Liver (tissue), 3 donors: ENCODE measurements at regions not wholly inside any gene's neighbourhood (a gene's known extent, or its start where the extent isn't known, plus 50 kb on each side); places are given as distances from the start of the nearest gene placed in this dataset.

Experiments used
- EGR1 ChIP-seq, 2 donors: IDR thresholded peaks; 2 replicates each; pipeline ENCODE4 v1.6.1; 2016 to 2018; ENCODE audit warnings: antibody characterized with exemption in 2 of 2, low read depth in 2 of 2
- GABPA ChIP-seq, 2 donors: IDR thresholded peaks in 1 of 2; conservative IDR thresholded peaks in 1 of 2; 2 replicates each; pipeline ENCODE4 v1.6.1; 2016; ENCODE audit warnings: antibody characterized with exemption in 2 of 2, mild to moderate bottlenecking in 1 of 2, moderate library complexity in 1 of 2
- JUND ChIP-seq, 2 donors: IDR thresholded peaks; 2 replicates each; pipeline ENCODE4 v1.6.1; 2016; ENCODE audit warnings: antibody characterized with exemption in 2 of 2
- NR2F2 ChIP-seq: IDR thresholded peaks from 2 replicates; pipeline ENCODE4 v1.6.1; 2016; ENCODE audit warnings: antibody characterized with exemption
- RAD21 ChIP-seq, 2 donors: IDR thresholded peaks; 2 replicates each; pipeline ENCODE4 v1.6.1; 2016; ENCODE audit warnings: antibody characterized with exemption in 2 of 2, mild to moderate bottlenecking in 2 of 2
- RXRA ChIP-seq, 2 donors: IDR thresholded peaks; 2 replicates each; pipeline ENCODE4 v1.6.1; 2017 to 2018; ENCODE audit warnings: antibody characterized with exemption in 2 of 2, mild to moderate bottlenecking in 1 of 2
- SP1 ChIP-seq: IDR thresholded peaks from 2 replicates; pipeline ENCODE4 v1.6.1; 2018; ENCODE audit warnings: antibody characterized with exemption, mild to moderate bottlenecking
- TAF1 ChIP-seq: conservative IDR thresholded peaks from 2 replicates; pipeline ENCODE4 v1.6.1; 2016; ENCODE audit warnings: antibody characterized with exemption, mild to moderate bottlenecking
- YY1 ChIP-seq: IDR thresholded peaks from 2 replicates; pipeline ENCODE4 v1.6.1; 2016; ENCODE audit warnings: antibody characterized with exemption, mild to moderate bottlenecking
- TF ChIP-seq, protein P1 (sequence below): IDR thresholded peaks from 2 replicates; pipeline ENCODE4 v1.6.1; 2016; ENCODE audit warnings: antibody characterized with exemption, mild to moderate bottlenecking
- TF ChIP-seq, protein P2 (sequence below): fragments of 150-350 bp; IDR thresholded peaks from 2 replicates; pipeline ENCODE4 v1.5.1; 2017; ENCODE audit warnings: improper control_type of control experiment, low read depth, low read length; ENCODE audit not compliant: missing input control
- TF ChIP-seq, protein P3 (sequence below): IDR thresholded peaks from 2 replicates; pipeline ENCODE4 v1.6.1; 2016; ENCODE audit warnings: antibody characterized with exemption
- TF ChIP-seq, protein P4 (sequence below): IDR thresholded peaks from 2 replicates; pipeline ENCODE4 v1.6.1; 2016; ENCODE audit warnings: antibody characterized with exemption
- TF ChIP-seq, protein P5 (sequence below): IDR thresholded peaks from 2 replicates; pipeline ENCODE4 v1.6.1; 2016; ENCODE audit warnings: antibody characterized with exemption
- donor health status: healthy.
- donor health status: healthy.

DNA sequence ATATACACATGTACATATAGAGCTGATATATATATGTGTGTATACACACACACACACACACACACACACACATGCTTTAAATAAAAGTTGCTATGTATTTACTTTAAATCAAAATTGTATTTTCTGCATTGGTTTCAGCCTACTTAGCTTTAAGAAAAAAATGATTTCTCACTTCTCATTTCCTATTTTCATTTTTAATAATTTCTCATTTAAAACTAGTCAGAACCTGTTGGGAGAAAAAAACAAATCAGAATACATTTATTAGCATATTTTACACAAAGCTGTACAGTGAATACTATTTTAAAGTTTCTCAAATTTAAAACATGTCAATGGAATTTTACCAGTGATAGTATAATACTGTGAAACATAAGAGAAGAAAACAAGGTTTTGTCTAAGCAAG, 681.8 kb downstream of the CENPC start:
- TF ChIP-seq, protein P1, sequence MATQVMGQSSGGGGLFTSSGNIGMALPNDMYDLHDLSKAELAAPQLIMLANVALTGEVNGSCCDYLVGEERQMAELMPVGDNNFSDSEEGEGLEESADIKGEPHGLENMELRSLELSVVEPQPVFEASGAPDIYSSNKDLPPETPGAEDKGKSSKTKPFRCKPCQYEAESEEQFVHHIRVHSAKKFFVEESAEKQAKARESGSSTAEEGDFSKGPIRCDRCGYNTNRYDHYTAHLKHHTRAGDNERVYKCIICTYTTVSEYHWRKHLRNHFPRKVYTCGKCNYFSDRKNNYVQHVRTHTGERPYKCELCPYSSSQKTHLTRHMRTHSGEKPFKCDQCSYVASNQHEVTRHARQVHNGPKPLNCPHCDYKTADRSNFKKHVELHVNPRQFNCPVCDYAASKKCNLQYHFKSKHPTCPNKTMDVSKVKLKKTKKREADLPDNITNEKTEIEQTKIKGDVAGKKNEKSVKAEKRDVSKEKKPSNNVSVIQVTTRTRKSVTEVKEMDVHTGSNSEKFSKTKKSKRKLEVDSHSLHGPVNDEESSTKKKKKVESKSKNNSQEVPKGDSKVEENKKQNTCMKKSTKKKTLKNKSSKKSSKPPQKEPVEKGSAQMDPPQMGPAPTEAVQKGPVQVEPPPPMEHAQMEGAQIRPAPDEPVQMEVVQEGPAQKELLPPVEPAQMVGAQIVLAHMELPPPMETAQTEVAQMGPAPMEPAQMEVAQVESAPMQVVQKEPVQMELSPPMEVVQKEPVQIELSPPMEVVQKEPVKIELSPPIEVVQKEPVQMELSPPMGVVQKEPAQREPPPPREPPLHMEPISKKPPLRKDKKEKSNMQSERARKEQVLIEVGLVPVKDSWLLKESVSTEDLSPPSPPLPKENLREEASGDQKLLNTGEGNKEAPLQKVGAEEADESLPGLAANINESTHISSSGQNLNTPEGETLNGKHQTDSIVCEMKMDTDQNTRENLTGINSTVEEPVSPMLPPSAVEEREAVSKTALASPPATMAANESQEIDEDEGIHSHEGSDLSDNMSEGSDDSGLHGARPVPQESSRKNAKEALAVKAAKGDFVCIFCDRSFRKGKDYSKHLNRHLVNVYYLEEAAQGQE, result no peak
- TF ChIP-seq, protein P2, sequence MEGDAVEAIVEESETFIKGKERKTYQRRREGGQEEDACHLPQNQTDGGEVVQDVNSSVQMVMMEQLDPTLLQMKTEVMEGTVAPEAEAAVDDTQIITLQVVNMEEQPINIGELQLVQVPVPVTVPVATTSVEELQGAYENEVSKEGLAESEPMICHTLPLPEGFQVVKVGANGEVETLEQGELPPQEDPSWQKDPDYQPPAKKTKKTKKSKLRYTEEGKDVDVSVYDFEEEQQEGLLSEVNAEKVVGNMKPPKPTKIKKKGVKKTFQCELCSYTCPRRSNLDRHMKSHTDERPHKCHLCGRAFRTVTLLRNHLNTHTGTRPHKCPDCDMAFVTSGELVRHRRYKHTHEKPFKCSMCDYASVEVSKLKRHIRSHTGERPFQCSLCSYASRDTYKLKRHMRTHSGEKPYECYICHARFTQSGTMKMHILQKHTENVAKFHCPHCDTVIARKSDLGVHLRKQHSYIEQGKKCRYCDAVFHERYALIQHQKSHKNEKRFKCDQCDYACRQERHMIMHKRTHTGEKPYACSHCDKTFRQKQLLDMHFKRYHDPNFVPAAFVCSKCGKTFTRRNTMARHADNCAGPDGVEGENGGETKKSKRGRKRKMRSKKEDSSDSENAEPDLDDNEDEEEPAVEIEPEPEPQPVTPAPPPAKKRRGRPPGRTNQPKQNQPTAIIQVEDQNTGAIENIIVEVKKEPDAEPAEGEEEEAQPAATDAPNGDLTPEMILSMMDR, result no peak
- TF ChIP-seq RXRA (IDR thresholded peaks at IDR 0.05), result no peak
- no peak for TF ChIP-seq JUND (IDR thresholded peaks at IDR 0.05)
- no peak for TF ChIP-seq TAF1
- TF ChIP-seq RAD21 (IDR thresholded peaks at IDR 0.05), result no peak
- TF ChIP-seq SP1, result no peak
- no peak for TF ChIP-seq GABPA (IDR thresholded peaks at IDR 0.05 in 1 of 2, conservative IDR thresholded peaks at IDR 0.05 in 1 of 2)
- TF ChIP-seq YY1, result no peak
- TF ChIP-seq, protein P3, sequence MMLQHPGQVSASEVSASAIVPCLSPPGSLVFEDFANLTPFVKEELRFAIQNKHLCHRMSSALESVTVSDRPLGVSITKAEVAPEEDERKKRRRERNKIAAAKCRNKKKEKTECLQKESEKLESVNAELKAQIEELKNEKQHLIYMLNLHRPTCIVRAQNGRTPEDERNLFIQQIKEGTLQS, result no peak
- TF ChIP-seq NR2F2, result no peak
- TF ChIP-seq, protein P4, sequence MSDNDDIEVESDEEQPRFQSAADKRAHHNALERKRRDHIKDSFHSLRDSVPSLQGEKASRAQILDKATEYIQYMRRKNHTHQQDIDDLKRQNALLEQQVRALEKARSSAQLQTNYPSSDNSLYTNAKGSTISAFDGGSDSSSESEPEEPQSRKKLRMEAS, result no peak
- TF ChIP-seq, protein P5, sequence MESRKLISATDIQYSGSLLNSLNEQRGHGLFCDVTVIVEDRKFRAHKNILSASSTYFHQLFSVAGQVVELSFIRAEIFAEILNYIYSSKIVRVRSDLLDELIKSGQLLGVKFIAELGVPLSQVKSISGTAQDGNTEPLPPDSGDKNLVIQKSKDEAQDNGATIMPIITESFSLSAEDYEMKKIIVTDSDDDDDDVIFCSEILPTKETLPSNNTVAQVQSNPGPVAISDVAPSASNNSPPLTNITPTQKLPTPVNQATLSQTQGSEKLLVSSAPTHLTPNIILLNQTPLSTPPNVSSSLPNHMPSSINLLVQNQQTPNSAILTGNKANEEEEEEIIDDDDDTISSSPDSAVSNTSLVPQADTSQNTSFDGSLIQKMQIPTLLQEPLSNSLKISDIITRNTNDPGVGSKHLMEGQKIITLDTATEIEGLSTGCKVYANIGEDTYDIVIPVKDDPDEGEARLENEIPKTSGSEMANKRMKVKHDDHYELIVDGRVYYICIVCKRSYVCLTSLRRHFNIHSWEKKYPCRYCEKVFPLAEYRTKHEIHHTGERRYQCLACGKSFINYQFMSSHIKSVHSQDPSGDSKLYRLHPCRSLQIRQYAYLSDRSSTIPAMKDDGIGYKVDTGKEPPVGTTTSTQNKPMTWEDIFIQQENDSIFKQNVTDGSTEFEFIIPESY, result no peak
- no peak for TF ChIP-seq EGR1 (IDR thresholded peaks at IDR 0.05; ENCODE audit: low read depth in 2 of 2)
